CD4-positive, alpha-beta T cell treated with Interleukin-2 at 100 ng/mL for 4 hours (primary cell): ENCODE measurements at regions not wholly inside any gene's neighbourhood (a gene's known extent, or its start where the extent isn't known, plus 50 kb on each side); places are given as distances from the start of the nearest gene placed in this dataset.

ENCODE experiments used
- DNase-seq: peaks from one replicate; pipeline ENCODE4 v3.0.0-alpha.2; 2020; ENCODE audit warnings: low spot score

GRCh38 chr17:33977729-33978514 is 277.2 kb upstream of the CCL2 start:
- no peak for DNase-seq

- DNase-seq, result no peak
Measured at GRCh38 chr17:33978889-33979288, 276.2 kb upstream of the CCL2 start.

- DNase-seq, result no peak
Measured at GRCh38 chr17:33980193-33980592, 274.9 kb upstream of the CCL2 start.

- no peak for DNase-seq
Measured at GRCh38 chr17:33981711-33982601, 273.1 kb upstream of the CCL2 start.

GRCh38 chr17:33982909-33983308 is 272.2 kb upstream of the CCL2 start:
- no peak for DNase-seq

GRCh38 chr17:33983824-33984574 is 271.1 kb upstream of the CCL2 start:
- DNase-seq, result no peak

- no peak for DNase-seq
Measured at GRCh38 chr17:33986088-33986487, 269.0 kb upstream of the CCL2 start.

GRCh38 chr17:33986566-33986965 is 268.5 kb upstream of the CCL2 start:
- no peak for DNase-seq

- no peak for DNase-seq
Measured at GRCh38 chr17:33987162-33987561, 267.9 kb upstream of the CCL2 start.

- DNase-seq, result no peak
Measured at GRCh38 chr17:33989361-33990148, 265.5 kb upstream of the CCL2 start.

- no peak for DNase-seq
Measured at GRCh38 chr17:33990943-33991706, 264.0 kb upstream of the CCL2 start.

GRCh38 chr17:33992113-33992512 is 263.0 kb upstream of the CCL2 start:
- no peak for DNase-seq

GRCh38 chr17:34000639-34001038 is 254.4 kb upstream of the CCL2 start:
- DNase-seq, result no peak

GRCh38 chr17:34001246-34001645 is 253.8 kb upstream of the CCL2 start:
- no peak for DNase-seq

- DNase-seq, result no peak
Measured at GRCh38 chr17:34006126-34006525, 249.0 kb upstream of the CCL2 start.

GRCh38 chr17:34008125-34008524 is 247.0 kb upstream of the CCL2 start:
- no peak for DNase-seq

- no peak for DNase-seq
Measured at GRCh38 chr17:34009912-34010311, 245.2 kb upstream of the CCL2 start.

- DNase-seq, result no peak
Measured at GRCh38 chr17:34010534-34010933, 244.6 kb upstream of the CCL2 start.

GRCh38 chr17:34011599-34011998 is 243.5 kb upstream of the CCL2 start:
- DNase-seq, result no peak

- no peak for DNase-seq
Measured at GRCh38 chr17:34012709-34013375, 242.2 kb upstream of the CCL2 start.
